SH-SY5Y (cell line): ENCODE measurements at regions not wholly inside any gene's neighbourhood (a gene's known extent, or its start where the extent isn't known, plus 50 kb on each side); places are given as distances from the start of the nearest gene placed in this dataset.

Experiments used
- GATA2 ChIP-seq: IDR thresholded peaks from 2 replicates; pipeline ENCODE4 v1.6.1; 2011; ENCODE audit warnings: mild to moderate bottlenecking, low read depth, low read length
- GATA3 ChIP-seq: IDR thresholded peaks from 2 replicates; pipeline ENCODE4 v1.6.1; 2011; ENCODE audit warnings: low read depth, mild to moderate bottlenecking, low read length, moderate library complexity

DNA sequence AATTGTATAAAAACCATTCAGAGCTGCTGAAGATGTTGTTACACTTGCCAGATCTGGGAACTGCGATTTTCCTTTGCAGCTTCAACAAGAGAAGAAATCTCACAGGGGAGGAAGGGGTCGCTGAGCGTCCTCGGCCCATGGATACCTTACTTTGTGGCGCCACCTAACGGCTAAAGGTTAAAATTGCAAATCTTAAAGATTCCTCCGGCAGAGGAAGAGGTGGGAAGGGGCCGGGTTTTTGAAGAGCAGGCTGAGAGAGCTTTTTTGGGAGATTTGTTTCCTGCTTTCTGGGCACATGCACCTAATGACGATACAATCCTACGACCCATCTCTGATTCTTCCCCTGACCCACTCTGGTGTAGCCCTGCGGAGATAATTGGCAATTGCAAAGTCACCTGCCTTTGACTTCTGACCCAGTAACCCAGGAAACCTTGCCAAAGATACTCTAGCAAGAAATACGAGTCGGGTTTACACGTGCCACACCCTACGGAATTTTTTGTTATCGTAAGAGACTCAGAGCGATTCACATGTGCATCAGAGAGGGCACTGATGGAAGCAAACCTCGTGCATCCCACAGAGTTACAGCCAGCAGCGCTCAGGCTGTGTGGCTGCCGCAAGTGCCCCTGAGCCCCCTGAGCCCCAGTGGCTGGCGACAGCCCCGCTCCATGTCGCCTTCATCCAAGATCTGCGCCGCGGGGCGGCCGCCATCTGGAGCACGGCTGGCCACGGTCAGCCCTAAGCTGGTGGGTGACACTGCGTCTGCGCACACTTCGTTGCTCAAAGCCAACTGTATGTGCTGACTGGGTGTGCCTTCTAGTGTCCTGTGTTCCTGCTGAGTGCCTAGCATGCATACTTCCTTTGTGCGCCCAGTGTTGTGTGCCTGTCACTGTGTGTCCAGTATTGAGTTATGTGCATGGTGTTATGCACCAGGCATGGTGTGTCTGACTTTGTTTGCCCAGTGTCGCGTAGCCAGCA is 55.2 kb upstream of the CHRNA7 start:
- TF ChIP-seq GATA2 (no peak), GATA3 (no peak)
